ENCODE measurements at regions not wholly inside any gene's neighbourhood (a gene's known extent, or its start where the extent isn't known, plus 50 kb on each side); places are given as distances from the start of the nearest gene placed in this dataset.

GRCh38 chrX:109857584-109858228, 124.6 kb upstream of the ACSL4 start:
- TF ChIP-seq POLR2AphosphoS5 (IDR thresholded peaks at IDR 0.05; ENCODE audit: low read depth, low read length) = no peak
- no peak for TF ChIP-seq POLR2A (IDR thresholded peaks at IDR 0.05; ENCODE audit: low read depth, low read length)

Data from GM12892 (cell line).